Caco-2 (cell line): ENCODE measurements at regions not wholly inside any gene's neighbourhood (a gene's known extent, or its start where the extent isn't known, plus 50 kb on each side); places are given as distances from the start of the nearest gene placed in this dataset.

Source experiments
- BruUV-seq: library from RNA; stranded (reverse); fragments of 400-500 nt; replicated peaks from 2 replicates; lab custom pipeline; 2021; lab: Mats Ljungman, UMichigan
- CTCF ChIA-PET: fragments of 300-600 bp; sonication (Branson Sonifier 250); formaldehyde crosslinking; loops from one replicate; lab custom pipeline; 2022; ENCODE audit warnings: antibody characterized with exemption; lab: Charles Lee
- POLR2A ChIA-PET: fragments of 300-600 bp; sonication (Branson Sonifier 250); formaldehyde crosslinking; loops from one replicate; lab custom pipeline; 2022; ENCODE audit warnings: antibody characterized with exemption; lab: Charles Lee
- DNase-seq, 2 experiments: peaks; one replicate each; pipeline versions ENCODE4 v3.0.0 to v3.0.0-alpha.2; 2020 to 2022
- H3K27me3 ChIP-seq: replicated peaks from 2 replicates; pipeline ENCODE4 v1.6.0; 2011; ENCODE audit warnings: low read length; ENCODE audit not compliant: control insufficient read depth, insufficient read depth
- H3K36me3 ChIP-seq: 2 replicates; pipeline ENCODE4 v1.5.1; 2011; ENCODE audit warnings: low read length; ENCODE audit not compliant: control insufficient read depth, insufficient read depth
- H3K4me1 ChIP-seq: fragments of 250-450 bp; sonication (Bioruptor Pico); 2 replicates; pipeline ENCODE4 v1.5.1; 2020; ENCODE audit warnings: mild to moderate bottlenecking
- H3K4me3 ChIP-seq: 2 replicates; pipeline ENCODE4 v1.5.1; 2011; ENCODE audit warnings: low read depth, mild to moderate bottlenecking, control low read depth, low read length
- H3K9me3 ChIP-seq: fragments of 250-450 bp; sonication (Bioruptor Pico); 2 replicates; pipeline ENCODE4 v1.5.1; 2020; ENCODE audit warnings: mild to moderate bottlenecking, moderate library complexity
- H3K27ac Mint-ChIP-seq: one replicate; pipeline ENCODE4 v1.8.0; 2022; ENCODE audit warnings: mixed read lengths; ENCODE audit not compliant: unreplicated experiment
- H3K27me3 Mint-ChIP-seq: one replicate; pipeline ENCODE4 v1.8.0; 2022; ENCODE audit warnings: mixed read lengths; ENCODE audit not compliant: insufficient read depth, unreplicated experiment
- H3K36me3 Mint-ChIP-seq: one replicate; pipeline ENCODE4 v1.8.0; 2022; ENCODE audit warnings: mild to moderate bottlenecking, mixed read lengths; ENCODE audit not compliant: insufficient read depth, unreplicated experiment
- H3K4me1 Mint-ChIP-seq: one replicate; pipeline ENCODE4 v1.8.0; 2022; ENCODE audit warnings: low read depth, mixed read lengths; ENCODE audit not compliant: unreplicated experiment
- H3K4me3 Mint-ChIP-seq: one replicate; pipeline ENCODE4 v1.8.0; 2022; ENCODE audit warnings: mild to moderate bottlenecking, moderate library complexity, mixed read lengths; ENCODE audit not compliant: unreplicated experiment
- H3K9me3 Mint-ChIP-seq: one replicate; pipeline ENCODE4 v1.8.0; 2022; ENCODE audit warnings: mixed read lengths; ENCODE audit not compliant: unreplicated experiment
- intact Hi-C: fragments of 100-400 bp; cut with micrococcal nuclease; formaldehyde crosslinking; loops from one replicate; pipeline ENCODE4 v1.10.0; 2022; ENCODE audit not compliant: unreplicated experiment
- TF ChIP-seq, protein P1 (sequence below), 2 experiments: fragments of 200-600 bp in 1 of 2; IDR thresholded peaks; 1 replicate in 1 of 2; 2 replicates in 1 of 2; pipeline versions ENCODE4 v1.5.1 to v1.8.0; 2011 to 2022; ENCODE audit warnings: antibody characterized with exemption in 1 of 2, control low read depth in 1 of 2, inconsistent platforms in 1 of 2, low read depth in 1 of 2, low read length in 1 of 2, mild to moderate bottlenecking in 1 of 2, moderate library complexity in 1 of 2; ENCODE audit not compliant: insufficient read depth in 1 of 2, severe bottlenecking in 1 of 2, unreplicated experiment in 1 of 2

DNA sequence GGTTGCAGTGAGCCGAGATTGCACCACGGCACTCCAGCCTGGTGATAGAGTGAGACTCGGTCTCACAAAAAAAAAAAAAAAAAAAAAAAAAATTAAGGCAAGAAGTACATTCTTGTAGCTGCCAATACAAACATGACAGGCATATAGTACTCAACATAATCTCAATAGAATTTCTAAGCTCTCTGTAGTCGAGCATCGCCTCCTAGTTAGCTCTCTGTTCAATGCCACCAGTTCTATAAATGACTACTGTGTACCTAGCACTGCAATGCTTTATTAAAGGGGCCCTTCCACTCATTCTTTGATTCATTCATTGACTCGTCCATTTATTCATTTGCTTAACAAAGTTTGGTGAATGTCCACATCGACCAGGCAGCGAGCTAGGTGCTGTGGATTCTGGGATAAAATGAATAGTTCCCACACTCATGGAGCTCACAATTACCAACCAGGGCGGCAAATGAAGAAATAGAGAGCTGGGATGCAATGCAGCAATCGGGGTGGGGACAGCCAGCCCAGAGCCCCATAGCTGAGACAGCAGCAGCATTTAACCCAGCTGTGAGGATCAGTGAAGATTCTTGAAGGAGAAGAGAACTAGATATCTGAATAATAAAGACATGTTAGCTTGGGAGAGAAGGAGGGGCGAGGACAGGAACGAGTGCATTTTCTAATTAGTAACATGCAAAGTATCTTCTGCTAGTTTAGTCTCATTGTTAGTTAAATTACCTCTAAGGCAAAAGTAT lies 349.8 kb downstream of the LPIN1 start:
- Mint-ChIP-seq H3K9me3 (no peaks in the 10 kb centered on the region), H3K27ac (no peak overlapping the region), H3K4me3 (no peak overlapping the region), H3K36me3 (no peaks in the 10 kb centered on the region), H3K4me1 (no peaks in the 10 kb centered on the region), H3K27me3 (peaks cover 10% of the 10 kb centered on the region)
- no peak overlapping the region for H3K4me3 ChIP-seq
- POLR2A ChIA-PET: no interaction called here
- no peaks in the 10 kb centered on the region for H3K4me1 ChIP-seq
- H3K36me3 ChIP-seq: no peaks in the 10 kb centered on the region
- CTCF ChIA-PET: no interaction called here
- intact Hi-C loops: no loop called here
- TF ChIP-seq, protein P1, sequence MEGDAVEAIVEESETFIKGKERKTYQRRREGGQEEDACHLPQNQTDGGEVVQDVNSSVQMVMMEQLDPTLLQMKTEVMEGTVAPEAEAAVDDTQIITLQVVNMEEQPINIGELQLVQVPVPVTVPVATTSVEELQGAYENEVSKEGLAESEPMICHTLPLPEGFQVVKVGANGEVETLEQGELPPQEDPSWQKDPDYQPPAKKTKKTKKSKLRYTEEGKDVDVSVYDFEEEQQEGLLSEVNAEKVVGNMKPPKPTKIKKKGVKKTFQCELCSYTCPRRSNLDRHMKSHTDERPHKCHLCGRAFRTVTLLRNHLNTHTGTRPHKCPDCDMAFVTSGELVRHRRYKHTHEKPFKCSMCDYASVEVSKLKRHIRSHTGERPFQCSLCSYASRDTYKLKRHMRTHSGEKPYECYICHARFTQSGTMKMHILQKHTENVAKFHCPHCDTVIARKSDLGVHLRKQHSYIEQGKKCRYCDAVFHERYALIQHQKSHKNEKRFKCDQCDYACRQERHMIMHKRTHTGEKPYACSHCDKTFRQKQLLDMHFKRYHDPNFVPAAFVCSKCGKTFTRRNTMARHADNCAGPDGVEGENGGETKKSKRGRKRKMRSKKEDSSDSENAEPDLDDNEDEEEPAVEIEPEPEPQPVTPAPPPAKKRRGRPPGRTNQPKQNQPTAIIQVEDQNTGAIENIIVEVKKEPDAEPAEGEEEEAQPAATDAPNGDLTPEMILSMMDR (IDR thresholded peaks at IDR 0.05; ENCODE audit: insufficient read depth in 1 of 2, low read depth in 1 of 2, low read length in 1 of 2, severe bottlenecking in 1 of 2, unreplicated experiment in 1 of 2): no peak
- no peaks in the 10 kb centered on the region for H3K27me3 ChIP-seq
- no peaks in the 10 kb centered on the region for H3K9me3 ChIP-seq
- no TSS peak for BruUV-seq
- no peak for DNase-seq

DNA sequence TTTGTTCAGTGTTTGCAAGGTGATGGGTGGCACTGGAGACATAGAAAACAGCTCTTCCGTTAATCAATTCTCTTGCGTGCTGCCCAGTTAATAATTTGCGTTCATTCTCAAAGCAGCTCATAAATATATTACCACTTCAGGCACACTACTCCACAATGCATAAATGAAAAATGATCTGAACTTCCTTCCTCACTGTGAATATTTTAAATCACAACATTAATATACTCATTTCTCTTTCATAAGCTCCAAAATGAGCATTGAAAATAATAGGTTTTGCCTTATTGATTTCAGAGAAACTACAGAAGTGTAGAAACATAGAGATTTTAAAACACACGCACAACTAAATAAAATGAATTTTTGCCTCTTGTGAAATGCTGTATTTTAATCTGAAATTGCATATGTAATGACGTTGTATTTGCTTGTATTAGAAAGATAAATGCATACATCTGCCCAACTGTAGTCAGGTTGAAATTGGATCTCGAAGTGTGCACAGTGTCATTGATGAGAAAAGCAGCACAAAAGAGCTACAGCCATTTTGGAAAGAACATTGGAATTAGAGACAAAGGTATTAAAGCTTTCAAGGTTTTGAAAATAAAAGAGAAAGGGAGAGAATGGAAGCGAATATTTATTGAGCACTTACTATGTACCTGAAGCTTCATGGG lies 350.5 kb downstream of the LPIN1 start:
- no peak for DNase-seq
- CTCF ChIA-PET: no interaction called here
- Histone ChIP-seq H3K27me3 (no peaks in the 10 kb centered on the region), H3K4me1 (no peaks in the 10 kb centered on the region), H3K4me3 (no peak overlapping the region), H3K36me3 (no peaks in the 10 kb centered on the region), H3K9me3 (no peaks in the 10 kb centered on the region)
- TF ChIP-seq, protein P1 (IDR thresholded peaks at IDR 0.05; ENCODE audit: insufficient read depth in 1 of 2, low read depth in 1 of 2, low read length in 1 of 2, severe bottlenecking in 1 of 2, unreplicated experiment in 1 of 2): no peak
- POLR2A ChIA-PET: no interaction called here
- Mint-ChIP-seq H3K9me3 (no peaks in the 10 kb centered on the region), H3K36me3 (no peaks in the 10 kb centered on the region), H3K27me3 (peaks cover 14% of the 10 kb centered on the region), H3K4me3 (no peak overlapping the region), H3K4me1 (no peaks in the 10 kb centered on the region), H3K27ac (no peak overlapping the region)
- intact Hi-C loops: no loop called here
- BruUV-seq: no TSS peak

DNA sequence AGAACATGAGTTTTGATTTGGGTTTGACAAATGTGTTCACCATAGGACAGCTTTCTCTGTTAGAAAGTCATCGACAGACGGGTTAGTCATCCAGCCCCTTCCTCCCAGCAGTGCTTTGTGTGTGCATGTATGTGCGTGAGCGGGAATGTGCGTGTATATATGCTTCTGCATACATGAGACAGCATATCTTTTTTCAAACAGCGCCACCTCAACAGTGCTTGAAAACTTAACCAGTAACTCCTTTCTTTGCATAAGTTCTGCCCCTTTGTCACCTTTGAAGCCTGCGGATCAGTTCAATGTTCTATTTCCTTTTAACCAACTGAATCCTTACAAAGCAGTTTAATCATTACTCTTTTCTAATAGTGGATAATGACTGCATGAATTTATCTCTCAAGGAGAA lies 351.4 kb downstream of the LPIN1 start:
- H3K36me3 Mint-ChIP-seq: no peaks in the 10 kb centered on the region
- no peak overlapping the region for H3K4me3 Mint-ChIP-seq
- Histone ChIP-seq H3K4me3 (no peak overlapping the region), H3K4me1 (no peaks in the 10 kb centered on the region), H3K36me3 (no peaks in the 10 kb centered on the region), H3K9me3 (no peaks in the 10 kb centered on the region), H3K27me3 (no peaks in the 10 kb centered on the region)
- DNase-seq: no peak
- H3K27ac Mint-ChIP-seq: no peak overlapping the region
- ChIA-PET CTCF (no interaction called here), POLR2A (no interaction called here)
- peaks cover 14% of the 10 kb centered on the region for H3K27me3 Mint-ChIP-seq
- no peaks in the 10 kb centered on the region for H3K4me1 Mint-ChIP-seq
- TF ChIP-seq, protein P1 (IDR thresholded peaks at IDR 0.05; ENCODE audit: insufficient read depth in 1 of 2, low read depth in 1 of 2, low read length in 1 of 2, severe bottlenecking in 1 of 2, unreplicated experiment in 1 of 2): no peak
- H3K9me3 Mint-ChIP-seq: no peaks in the 10 kb centered on the region
- intact Hi-C loops: no loop called here
- no TSS peak for BruUV-seq
